H1 (cell line): ENCODE measurements at regions not wholly inside any gene's neighbourhood (a gene's known extent, or its start where the extent isn't known, plus 50 kb on each side); places are given as distances from the start of the nearest gene placed in this dataset.

Experiments used
- CTCF ChIA-PET: fragments of 300-600 bp; sonication (Branson Sonifier 250); formaldehyde crosslinking; loops from one replicate; lab custom pipeline; 2021; ENCODE audit not compliant: partially characterized antibody; lab: Charles Lee
- POLR2A ChIA-PET: fragments of 300-600 bp; sonication (Branson Sonifier 250); formaldehyde crosslinking; loops from one replicate; lab custom pipeline; 2021; ENCODE audit warnings: inconsistent platforms; ENCODE audit not compliant: partially characterized antibody; lab: Charles Lee
- DNase-seq, 2 experiments: peaks; one replicate each; pipeline versions ENCODE4 v3.0.0 to v3.0.0-alpha.2; 2010 to 2022; ENCODE audit warnings: low spot score in 2 of 2, low read depth in 1 of 2, mixed read lengths in 1 of 2
- FAIRE-seq: peaks from 2 replicates; lab custom pipeline; 2011; peaks lifted over from hg19 to GRCh38; lab: Jason Lieb, UNC
- H2AFZ ChIP-seq: 2 replicates; pipeline ENCODE4 v1.8.1; 2012; ENCODE audit warnings: low read length, inconsistent platforms
- H2AK5ac ChIP-seq: 2 replicates; pipeline ENCODE4 v1.6.1; 2013; ENCODE audit warnings: low read depth, low read length
- H2BK120ac ChIP-seq: replicated peaks from 2 replicates; pipeline ENCODE3; 2013; ENCODE audit warnings: low read depth, low read length, inconsistent platforms
- H2BK12ac ChIP-seq: 2 replicates; pipeline ENCODE4 v1.6.1; 2013; ENCODE audit warnings: low read depth, low read length
- H2BK15ac ChIP-seq: 2 replicates; pipeline ENCODE4 v1.6.1; 2013; ENCODE audit warnings: low read length
- H2BK20ac ChIP-seq: 2 replicates; pipeline ENCODE4 v1.6.1; 2013; ENCODE audit warnings: low read length
- H2BK5ac ChIP-seq: 2 replicates; pipeline ENCODE4 v1.6.1; 2013; ENCODE audit warnings: low read depth, low read length
- H3K14ac ChIP-seq: 2 replicates; pipeline ENCODE4 v1.6.1; 2013; ENCODE audit warnings: inconsistent platforms; ENCODE audit not compliant: insufficient read length
- H3K18ac ChIP-seq: 2 replicates; pipeline ENCODE4 v1.6.1; 2013; ENCODE audit warnings: low read length; ENCODE audit errors: extremely low read depth
- H3K23ac ChIP-seq: 2 replicates; pipeline ENCODE4 v1.6.1; 2013; ENCODE audit warnings: inconsistent platforms; ENCODE audit not compliant: insufficient read length
- H3K23me2 ChIP-seq: 2 replicates; pipeline ENCODE4 v1.6.1; 2013; ENCODE audit warnings: low read depth, low read length
- H3K27ac ChIP-seq: 2 replicates; pipeline ENCODE4 v1.6.1; 2011; ENCODE audit warnings: low read depth, low read length, inconsistent platforms
- H3K27me3 ChIP-seq, 4 experiments: replicated peaks in 1 of 4; 1 replicate in 1 of 4; 2 replicates in 3 of 4; pipeline versions ENCODE4 v1.6.1 to v1.8.1; 2011 to 2013; ENCODE audit warnings: low read length in 3 of 4, mild to moderate bottlenecking in 3 of 4, inconsistent platforms in 2 of 4, mixed read lengths in 2 of 4, moderate library complexity in 1 of 4; ENCODE audit not compliant: control insufficient read depth in 3 of 4, insufficient read depth in 3 of 4; ENCODE audit errors: extremely low read depth in 1 of 4
- H3K36me3 ChIP-seq, 4 experiments: 2 replicates each; pipeline versions ENCODE4 v1.6.1 to v1.8.1; 2011 to 2013; ENCODE audit warnings: mild to moderate bottlenecking in 4 of 4, low read length in 3 of 4, moderate library complexity in 2 of 4, control low read depth in 1 of 4, inconsistent platforms in 1 of 4; ENCODE audit not compliant: insufficient read depth in 4 of 4, control insufficient read depth in 2 of 4
- H3K4ac ChIP-seq: replicated peaks from 2 replicates; pipeline ENCODE3; 2013; ENCODE audit warnings: low read length, low read depth, mixed read lengths, inconsistent platforms; ENCODE audit not compliant: insufficient read length
- H3K4me1 ChIP-seq, 4 experiments: replicated peaks in 1 of 4; 1 replicate in 1 of 4; 2 replicates in 3 of 4; pipeline versions ENCODE4 v1.6.1 to v1.8.1; 2011 to 2013; ENCODE audit warnings: low read length in 3 of 4, inconsistent platforms in 2 of 4, mixed read lengths in 1 of 4; ENCODE audit not compliant: insufficient read depth in 4 of 4, control insufficient read depth in 3 of 4
- H3K4me2 ChIP-seq, 2 experiments: 2 replicates each; pipeline versions ENCODE4 v1.6.1 to v1.8.1; 2011 to 2013; ENCODE audit warnings: low read depth in 2 of 2, low read length in 2 of 2, control low read depth in 1 of 2, inconsistent platforms in 1 of 2, mild to moderate bottlenecking in 1 of 2; ENCODE audit not compliant: insufficient read depth in 1 of 2
- H3K4me3 ChIP-seq, 4 experiments: fragments of 200-600, 300-600 bp in 1 of 4; sonication (generic), shearing (Covaris generic), sonication (Bioruptor Twin) in 1 of 4; 2 replicates each; pipeline versions ENCODE4 v1.5.1 to v1.8.1; 2011 to 2016; ENCODE audit warnings: low read length in 4 of 4, low read depth in 3 of 4, control low read depth in 2 of 4, inconsistent platforms in 2 of 4, mild to moderate bottlenecking in 2 of 4, mixed read lengths in 1 of 4, moderate library complexity in 1 of 4; ENCODE audit not compliant: insufficient read depth in 2 of 4; ENCODE audit errors: extremely low read depth in 1 of 4
- H3K56ac ChIP-seq: replicated peaks from 2 replicates; pipeline ENCODE3; 2013; ENCODE audit warnings: low read depth, mild to moderate bottlenecking, mixed read lengths, low read length, inconsistent platforms; ENCODE audit not compliant: insufficient read length
- H3K79me1 ChIP-seq: 2 replicates; pipeline ENCODE4 v1.6.1; 2013; ENCODE audit warnings: low read depth, low read length, control low read depth
- H3K79me2 ChIP-seq, 2 experiments: 2 replicates each; pipeline versions ENCODE4 v1.6.1 to v1.8.1; 2012 to 2013; ENCODE audit warnings: low read length in 2 of 2, mild to moderate bottlenecking in 2 of 2, inconsistent platforms in 1 of 2; ENCODE audit not compliant: insufficient read depth in 2 of 2, control insufficient read depth in 1 of 2
- H3K9ac ChIP-seq, 4 experiments: replicated peaks in 1 of 4; 1 replicate in 1 of 4; 2 replicates in 3 of 4; pipeline versions ENCODE4 v1.6.1 to v1.8.1; 2011 to 2013; ENCODE audit warnings: low read depth in 3 of 4, low read length in 3 of 4, control low read depth in 2 of 4, mild to moderate bottlenecking in 2 of 4, moderate library complexity in 2 of 4, inconsistent platforms in 1 of 4; ENCODE audit errors: extremely low read depth in 1 of 4
- H3K9me3 ChIP-seq, 2 experiments: 2 replicates each; pipeline versions ENCODE4 v1.6.1 to v1.8.1; 2012 to 2013; ENCODE audit warnings: mild to moderate bottlenecking in 2 of 2, moderate library complexity in 2 of 2, control low read depth in 1 of 2, inconsistent platforms in 1 of 2, low read depth in 1 of 2, low read length in 1 of 2, mixed read lengths in 1 of 2; ENCODE audit not compliant: insufficient read depth in 2 of 2
- H4K20me1 ChIP-seq, 2 experiments: replicated peaks in 1 of 2; 2 replicates each; pipeline versions ENCODE3 to v1.8.1; 2011 to 2013; ENCODE audit warnings: inconsistent platforms in 2 of 2, low read length in 2 of 2, mild to moderate bottlenecking in 1 of 2; ENCODE audit not compliant: insufficient read depth in 2 of 2, control insufficient read depth in 1 of 2
- H4K5ac ChIP-seq: 2 replicates; pipeline ENCODE4 v1.6.1; 2013; ENCODE audit warnings: low read length, low read depth, mixed read lengths, inconsistent platforms; ENCODE audit not compliant: insufficient read length
- H4K8ac ChIP-seq: 2 replicates; pipeline ENCODE4 v1.8.0; 2013; ENCODE audit warnings: mild to moderate bottlenecking, moderate library complexity, low read length, inconsistent platforms; ENCODE audit not compliant: insufficient read depth; ENCODE audit errors: extremely low read depth
- H4K91ac ChIP-seq: replicated peaks from 2 replicates; pipeline ENCODE3; 2013; ENCODE audit warnings: low read length, mixed read lengths, inconsistent platforms; ENCODE audit not compliant: insufficient read length
- BRCA1 ChIP-seq: IDR thresholded peaks from 2 replicates; pipeline ENCODE4 v1.6.1; 2012; ENCODE audit warnings: low read depth, low read length, improper control_type of control experiment
- CEBPB ChIP-seq: IDR thresholded peaks from 2 replicates; pipeline ENCODE4 v1.6.1; 2012; ENCODE audit warnings: low read depth, low read length
- CTCF ChIP-seq, 3 experiments: IDR thresholded peaks; 1 replicate in 2 of 3; 2 replicates in 1 of 3; pipeline versions ENCODE4 v1.5.1 to v1.6.1; 2011; ENCODE audit warnings: low read length in 3 of 3, mild to moderate bottlenecking in 3 of 3, inconsistent platforms in 2 of 3, low read depth in 1 of 3, moderate library complexity in 1 of 3; ENCODE audit not compliant: insufficient read depth in 1 of 3; ENCODE audit errors: control extremely low read depth in 1 of 3
- EZH2 ChIP-seq: fragments of 200-600 bp; sonication (generic); IDR thresholded peaks from 2 replicates; pipeline ENCODE4 v1.7.1; 2012; ENCODE audit warnings: low read depth, mild to moderate bottlenecking, moderate library complexity, low read length, inconsistent platforms; ENCODE audit not compliant: severe bottlenecking
- FOSL1 ChIP-seq: IDR thresholded peaks from 2 replicates; pipeline ENCODE4 v1.6.1; 2011; ENCODE audit warnings: mild to moderate bottlenecking, low read depth, low read length, moderate library complexity; ENCODE audit not compliant: insufficient read depth
- JUND ChIP-seq: IDR thresholded peaks from 2 replicates; pipeline ENCODE4 v1.6.1; 2011; ENCODE audit warnings: mild to moderate bottlenecking, improper control_type of control experiment, low read length
- MAFK ChIP-seq: IDR thresholded peaks from 2 replicates; pipeline ENCODE4 v1.6.1; 2012; ENCODE audit warnings: low read depth, mild to moderate bottlenecking, improper control_type of control experiment, low read length
- RNF2 ChIP-seq: fragments of 200-900, 300-1000 bp; sonication (generic); IDR thresholded peaks from 2 replicates; pipeline ENCODE4 v1.7.1; 2016; ENCODE audit warnings: borderline replicate concordance, low read depth, mild to moderate bottlenecking, antibody characterized with exemption, low read length; ENCODE audit not compliant: poor library complexity, severe bottlenecking; ENCODE audit errors: missing control alignments
- TAF7 ChIP-seq: optimal IDR thresholded peaks from 2 replicates; pipeline ENCODE3; 2011; ENCODE audit warnings: low read depth, mild to moderate bottlenecking, inconsistent platforms, low read length, moderate library complexity, borderline replicate concordance
- TBP ChIP-seq: IDR thresholded peaks from 2 replicates; pipeline ENCODE4 v1.6.1; 2011; ENCODE audit warnings: low read depth, low read length, improper control_type of control experiment
- WGBS, 2 experiments: shearing (Covaris generic) in 1 of 2; methylation state at CpG; one replicate each; pipeline versions ENCODE4 v1.1.6 to v1.1.7; 2013 to 2015; ENCODE audit warnings: low lambda C conversion rate in 2 of 2, mixed read lengths in 2 of 2, inconsistent platforms in 1 of 2, low coverage in 1 of 2, missing lambda C conversion rate in 1 of 2; ENCODE audit not compliant: insufficient replicate concordance in 2 of 2, insufficient coverage in 1 of 2, insufficient read length in 1 of 2; ENCODE audit errors: extremely low coverage in 1 of 2, missing lambda C conversion rate in 1 of 2; 5-methylcytosine and 5-hydroxymethylcytosine counted together

DNA sequence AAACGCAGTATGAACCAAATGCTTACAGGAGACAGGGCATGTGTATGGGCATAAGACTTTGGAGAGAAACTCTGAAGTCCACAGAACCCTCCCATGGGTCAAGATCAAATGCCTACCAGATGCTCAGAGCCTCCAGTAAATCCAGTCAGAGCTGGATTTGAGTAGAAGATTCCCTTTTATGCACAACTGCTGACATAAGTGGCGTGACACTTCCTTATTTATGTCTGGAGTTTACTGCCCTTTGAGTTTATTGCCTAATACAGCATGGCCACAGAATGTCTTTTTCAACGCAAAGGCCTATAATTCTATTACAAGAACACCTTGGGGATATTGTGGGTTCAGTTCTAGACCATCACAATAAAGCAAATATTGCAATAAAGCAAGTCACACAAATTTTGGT, 220.0 kb upstream of the FOXQ1 start:
- Histone ChIP-seq H3K9ac (no peak overlapping the region), H3K79me2 (no peaks in the 10 kb centered on the region), H3K4me2 (no peak overlapping the region), H3K36me3 (no peaks in the 10 kb centered on the region), H2AK5ac (no peak overlapping the region), H3K14ac (no peak overlapping the region), H2BK20ac (no peak overlapping the region), H2BK5ac (no peak overlapping the region), H3K23ac (no peak overlapping the region), H3K23me2 (peaks cover 1% of the 10 kb centered on the region; the same call in 1 of the 2 replicates), H3K56ac (no peak overlapping the region), H4K5ac (no peak overlapping the region), H3K4ac (no peak overlapping the region), H2BK120ac (no peak overlapping the region), H3K4me3 (no peak overlapping the region), H4K20me1 (no peaks in the 10 kb centered on the region), H2BK15ac (no peak overlapping the region), H3K27me3 (peaks cover 0 to 2% (median under 1%) of the 10 kb centered on the region in 4 experiments; a peak in 3 of 7 replicates), H4K8ac (no peak overlapping the region), H2AFZ (no peak overlapping the region), H3K18ac (no peak overlapping the region), H3K9me3 (no peaks in the 10 kb centered on the region), H2BK12ac (no peak overlapping the region), H4K91ac (no peak overlapping the region), H3K4me1 (no peaks in the 10 kb centered on the region), H3K79me1 (no peaks in the 10 kb centered on the region), H3K27ac (no peak overlapping the region)
- no peak for TF ChIP-seq JUND
- TF ChIP-seq RNF2: no peak
- no peak for TF ChIP-seq BRCA1
- no peak for TF ChIP-seq EZH2
- no peak for TF ChIP-seq CTCF (IDR thresholded peaks at IDR 0.05; ENCODE audit: control extremely low read depth in 1 of 3, insufficient read depth in 1 of 3, low read depth in 1 of 3, low read length in 3 of 3)
- TF ChIP-seq TBP: no peak
- no peak for TF ChIP-seq FOSL1
- no peak for TF ChIP-seq MAFK
- TF ChIP-seq CEBPB: no peak
- TF ChIP-seq TAF7: no peak
- ChIA-PET POLR2A (no interaction called here), CTCF (interaction anchor here (0.7 to 1.0 kb wide), 2 partner anchors 345 to 370 kb away, joined by 3 to 4 read pairs; no protein-coding TSS in a partner anchor)
- WGBS, 2 experiments: 87% methylated on average over 3 of the region's 3 CpGs; no CpG with 5 or more reads in 1 of the 2 experiments
- no peak for FAIRE-seq
- DNase-seq: no peak
